GM21367 (cell line): ENCODE measurements at regions not wholly inside any gene's neighbourhood (a gene's known extent, or its start where the extent isn't known, plus 50 kb on each side); places are given as distances from the start of the nearest gene placed in this dataset.

Experiments
- ATAC-seq: cut with Tn5 transposase; IDR thresholded peaks from one replicate; pipeline ENCODE4 v1.9.1; 2021; ENCODE audit not compliant: unreplicated experiment

DNA sequence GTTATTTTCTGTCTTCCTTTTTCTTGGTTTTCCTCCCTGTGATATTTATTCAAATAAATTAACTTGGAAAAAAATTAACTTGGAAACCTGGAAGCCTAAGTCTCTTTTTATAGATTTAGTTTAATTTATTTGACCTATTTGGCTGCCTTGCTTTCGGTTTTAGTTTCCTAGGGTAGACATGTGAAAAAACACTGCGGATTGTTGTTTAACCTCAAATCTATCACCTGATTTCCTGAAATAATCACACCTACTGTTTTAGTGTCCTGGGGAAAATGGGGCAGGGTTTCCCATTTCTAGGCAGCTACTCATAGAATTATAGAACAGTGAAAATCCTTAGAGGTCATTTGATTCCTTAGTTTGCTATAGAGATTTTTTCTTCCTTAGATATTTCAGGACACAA is 412.4 kb downstream of the PCDH17 start:
- no peak for ATAC-seq

- ATAC-seq: no peak
Measured at GRCh38 chr13:58048670-58049069, 417.1 kb downstream of the PCDH17 start.

DNA sequence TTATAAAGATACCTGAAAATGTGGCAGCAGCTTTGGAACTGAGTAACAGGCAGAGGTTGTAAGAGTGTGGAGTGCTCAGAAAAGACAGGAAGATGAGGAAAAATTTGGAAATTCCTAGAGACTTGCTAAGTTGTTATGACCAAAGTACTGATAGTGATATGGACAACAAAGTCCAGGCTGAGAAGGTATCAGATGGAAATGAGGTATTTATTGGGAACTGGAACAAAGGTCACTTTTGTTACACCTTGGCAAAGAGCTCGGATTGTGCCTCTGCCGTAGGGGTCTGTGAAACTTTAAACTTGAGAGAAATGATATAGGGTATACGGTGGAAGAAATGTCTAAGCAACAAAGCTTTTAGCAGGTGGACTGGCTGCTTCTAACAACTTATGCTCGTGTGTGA is 419.9 kb downstream of the PCDH17 start:
- no peak for ATAC-seq

DNA sequence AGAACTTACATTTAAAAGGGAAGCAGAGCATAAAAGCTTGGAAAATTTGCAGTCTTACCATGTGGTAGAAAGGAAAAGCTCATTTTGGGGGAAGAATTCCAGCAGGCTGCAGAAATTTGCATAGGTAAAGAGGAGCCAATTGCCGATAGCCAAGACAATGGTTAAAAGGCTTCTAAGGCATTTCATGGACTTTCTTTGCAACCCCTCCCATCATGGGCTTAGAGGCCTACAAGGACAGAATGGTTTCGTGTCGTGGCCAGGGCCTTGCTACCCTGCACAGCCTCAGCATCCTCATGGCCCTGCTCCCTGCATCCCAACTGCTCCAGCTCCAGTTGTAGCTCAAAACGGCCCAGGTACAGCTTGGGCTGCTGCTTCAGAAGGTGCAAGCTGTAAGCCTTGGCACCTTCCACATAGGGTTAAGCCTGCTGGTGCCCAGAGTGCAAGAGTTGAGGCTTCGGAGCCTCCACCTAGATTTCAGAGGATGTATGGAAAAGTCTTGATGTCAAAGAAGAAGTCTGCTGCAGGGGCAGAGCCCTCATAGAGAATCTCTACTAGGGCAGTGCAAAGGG is 420.3 kb downstream of the PCDH17 start:
- no peak for ATAC-seq

- no peak for ATAC-seq
Measured at GRCh38 chr13:58056426-58056825, 424.9 kb downstream of the PCDH17 start.

GRCh38 chr13:58059624-58060023 is 428.1 kb downstream of the PCDH17 start:
- no peak for ATAC-seq

GRCh38 chr13:58080806-58081205 is 449.3 kb downstream of the PCDH17 start:
- no peak for ATAC-seq

DNA sequence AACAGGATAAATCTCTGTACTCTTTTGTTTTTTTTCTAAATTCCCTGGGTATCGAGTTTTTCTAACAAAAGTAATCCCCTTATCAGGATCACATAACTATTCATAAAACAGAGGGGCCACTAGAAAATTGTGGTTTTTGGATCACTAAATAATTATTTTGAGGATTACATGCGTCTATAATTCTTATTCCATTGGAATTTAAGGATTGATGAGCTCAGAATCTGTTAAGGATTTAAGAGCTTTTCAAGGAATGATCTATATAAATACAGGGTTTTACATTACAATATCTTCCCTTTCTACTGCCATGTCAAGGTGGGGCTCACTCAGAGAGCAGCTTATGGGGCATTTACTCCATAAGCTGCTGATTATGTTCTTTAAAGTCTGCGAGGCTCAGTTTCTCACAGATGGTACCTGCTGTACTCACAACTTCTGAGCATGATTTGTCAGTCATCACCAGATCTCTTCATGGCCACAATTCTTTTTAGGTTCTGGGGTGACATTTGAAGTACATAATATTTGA is 449.8 kb downstream of the PCDH17 start:
- no peak for ATAC-seq

- ATAC-seq: no peak
Measured at GRCh38 chr13:58083064-58083463, 451.5 kb downstream of the PCDH17 start.

GRCh38 chr13:58085274-58085673 is 453.7 kb downstream of the PCDH17 start:
- ATAC-seq: no peak

GRCh38 chr13:58085819-58086218 is 454.3 kb downstream of the PCDH17 start:
- no peak for ATAC-seq

DNA sequence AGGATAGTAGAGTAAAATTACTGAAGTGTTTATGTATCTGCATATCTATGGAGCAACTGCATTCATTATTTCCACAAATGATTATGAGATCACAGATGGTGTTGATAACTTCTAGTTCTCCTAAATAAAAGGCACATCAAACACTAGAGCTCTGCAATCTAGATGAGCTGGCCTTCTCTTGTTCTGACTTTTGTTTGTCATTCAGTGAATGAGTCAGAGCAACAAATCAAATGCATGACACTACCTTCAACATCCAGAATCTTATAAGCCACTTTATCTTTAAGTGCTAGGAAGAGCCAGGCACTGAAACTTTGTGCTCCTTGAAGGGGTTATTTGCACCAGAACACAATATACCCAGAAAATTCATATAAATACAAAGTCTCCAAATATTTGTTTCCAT is 456.0 kb downstream of the PCDH17 start:
- no peak for ATAC-seq

DNA sequence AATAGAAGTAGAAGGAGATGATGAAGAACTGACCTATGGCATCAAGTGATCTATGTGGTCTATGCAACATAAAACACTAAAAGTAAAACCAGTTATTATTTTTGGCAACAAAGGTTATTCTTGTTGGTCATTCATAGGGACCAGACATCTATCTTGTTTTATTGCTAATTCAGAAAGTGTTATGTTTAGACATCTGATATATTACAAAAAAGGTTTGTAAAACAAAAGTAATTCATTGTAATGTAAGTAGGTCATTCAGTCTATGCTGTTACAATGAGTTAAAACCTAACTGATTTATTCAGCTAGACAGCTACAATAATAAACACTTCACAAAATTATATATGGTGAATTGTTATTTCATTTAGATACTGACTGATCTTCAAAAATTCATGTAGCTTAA is 461.9 kb downstream of the PCDH17 start:
- no peak for ATAC-seq

GRCh38 chr13:58097831-58098230 is 466.3 kb downstream of the PCDH17 start:
- no peak for ATAC-seq

- ATAC-seq: no peak
Measured at GRCh38 chr13:58119351-58119750, 487.8 kb downstream of the PCDH17 start.

- no peak for ATAC-seq
Measured at GRCh38 chr13:58119804-58120203, 488.3 kb downstream of the PCDH17 start.

GRCh38 chr13:58126496-58126895 is 495.0 kb downstream of the PCDH17 start:
- no peak for ATAC-seq

- no peak for ATAC-seq
Measured at GRCh38 chr13:58134012-58134411, 502.5 kb downstream of the PCDH17 start.

DNA sequence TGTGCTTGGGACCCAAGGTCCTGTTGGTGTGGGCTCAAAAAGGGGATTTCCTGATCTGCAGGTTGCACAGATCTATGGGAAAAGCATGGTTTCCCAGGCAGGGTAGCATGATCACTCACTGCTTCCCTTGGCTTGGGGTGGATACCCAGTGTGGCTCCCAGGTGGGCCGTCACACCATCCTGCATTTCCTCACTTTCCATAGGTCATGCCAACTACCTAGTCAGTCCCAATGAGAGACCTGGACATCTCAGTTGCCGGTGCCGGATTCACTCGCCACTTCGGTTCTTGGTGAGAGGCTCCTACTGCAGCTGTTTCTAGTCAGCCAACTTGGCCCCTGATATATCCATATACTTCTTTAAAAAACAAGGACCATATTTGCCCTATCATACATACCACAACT is 503.0 kb downstream of the PCDH17 start:
- ATAC-seq: no peak

DNA sequence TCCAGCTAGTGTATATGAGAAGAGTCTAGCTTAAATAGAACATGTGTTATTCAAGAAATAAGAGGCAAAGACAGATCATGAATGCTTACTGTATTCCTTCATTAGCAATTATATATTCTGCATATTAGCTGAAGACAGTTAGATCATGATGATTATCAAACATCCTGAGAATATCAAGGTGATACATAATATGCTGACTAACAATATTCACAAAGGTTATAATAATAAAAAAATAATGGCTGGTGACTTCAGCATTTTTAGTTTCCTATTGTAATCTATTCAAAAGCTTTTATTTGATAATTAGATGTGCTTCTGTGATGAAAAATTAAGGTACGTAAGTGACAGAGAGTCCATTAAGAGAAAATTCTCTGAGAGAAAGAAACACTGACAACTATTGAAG is 511.4 kb downstream of the PCDH17 start:
- no peak for ATAC-seq

- ATAC-seq: no peak
Measured at GRCh38 chr13:58144616-58145015, 513.1 kb downstream of the PCDH17 start.

DNA sequence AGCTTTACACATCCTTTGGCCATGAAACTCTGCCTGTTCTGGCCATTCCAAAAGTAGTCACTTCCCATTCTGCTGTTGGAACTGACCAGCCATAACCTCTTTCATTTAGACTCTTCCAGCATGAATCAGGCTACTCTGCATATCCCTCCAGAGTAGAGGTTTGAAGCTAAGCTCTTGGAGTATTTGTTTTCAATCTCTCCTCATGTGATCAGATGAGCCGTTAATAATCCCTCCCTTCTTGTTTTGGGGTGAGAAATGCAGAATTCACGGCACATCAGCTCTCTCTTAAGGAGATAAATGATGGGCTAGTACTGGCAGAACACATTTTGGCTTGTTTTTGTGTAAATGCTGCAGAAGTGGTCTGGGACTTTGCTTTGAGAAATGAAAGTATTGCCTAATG is 519.9 kb downstream of the PCDH17 start:
- ATAC-seq: no peak

GRCh38 chr13:58160980-58161379 is 529.4 kb downstream of the PCDH17 start:
- ATAC-seq: no peak
